Bone marrow (tissue), 2 donors: ENCODE measurements at regions not wholly inside any gene's neighbourhood (a gene's known extent, or its start where the extent isn't known, plus 50 kb on each side); places are given as distances from the start of the nearest gene placed in this dataset.
"Not testable (repeated sequence)": the region's sequence is repeated elsewhere in the genome, so short reads cannot be mapped to it uniquely, and the experiment has no call there.

Experiments used
- DNase-seq, 2 donors: peaks; one replicate each; lab custom pipeline; 2025; lab: John Stamatoyannopoulos, UW

DNA sequence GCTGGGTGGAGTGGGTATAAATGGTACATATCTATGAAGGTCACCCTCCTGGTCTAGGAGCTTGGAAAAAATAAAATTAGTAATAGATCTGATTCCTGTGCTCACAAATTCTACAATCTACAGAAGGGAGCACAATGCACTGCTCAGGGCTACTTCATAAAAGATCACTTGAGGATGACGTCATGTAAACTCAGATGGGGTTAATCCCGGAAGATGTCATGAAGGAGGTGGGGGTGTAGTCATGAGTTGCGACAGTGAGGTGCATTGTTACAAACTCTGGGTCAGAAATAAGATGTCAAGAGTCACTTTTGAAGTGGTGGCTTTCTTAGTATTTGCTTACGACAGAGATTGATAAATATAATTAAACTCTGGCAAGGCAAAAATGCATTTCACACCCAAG lies 68.2 kb downstream of the LHX9 start:
- DNase-seq = no peak

DNA sequence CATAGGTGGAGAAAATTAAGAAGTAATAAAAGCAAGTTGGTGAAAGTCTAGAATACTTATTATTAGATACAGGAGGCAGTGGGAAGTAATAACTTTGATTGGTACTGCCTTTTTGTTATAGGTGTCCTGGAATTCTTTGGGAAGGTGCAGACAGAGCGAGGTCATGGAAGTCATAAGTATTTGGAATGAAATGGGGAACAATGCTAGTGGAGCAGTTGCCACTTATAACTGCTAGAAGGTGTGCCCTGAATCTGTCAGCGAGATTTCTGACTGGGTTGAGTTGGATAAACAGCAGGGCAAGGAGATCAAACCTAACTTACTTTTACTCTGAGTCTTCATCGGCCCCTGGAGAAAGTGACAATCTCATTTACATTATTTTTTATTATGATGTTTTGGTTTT lies 69.6 kb downstream of the LHX9 start:
- no peak for DNase-seq

DNA sequence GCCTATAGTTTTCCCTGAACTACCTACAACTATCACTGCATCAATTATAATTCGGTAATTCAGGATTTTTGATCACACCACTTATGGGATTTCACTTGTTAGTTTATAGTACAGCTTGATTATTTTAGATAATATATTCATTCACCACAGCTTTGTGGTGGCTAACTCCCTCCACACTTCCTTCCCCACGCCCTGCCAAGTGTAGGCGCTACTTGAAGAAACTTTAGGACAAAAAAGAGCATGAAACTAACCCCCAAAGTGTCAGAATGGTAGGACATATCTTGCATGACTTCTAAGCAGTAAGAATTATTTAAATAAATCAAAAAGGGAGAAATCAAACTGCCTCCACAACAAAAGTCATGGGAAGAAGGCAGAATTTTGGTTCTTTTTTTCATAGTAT lies 70.1 kb downstream of the LHX9 start:
- DNase-seq = no peak

DNA sequence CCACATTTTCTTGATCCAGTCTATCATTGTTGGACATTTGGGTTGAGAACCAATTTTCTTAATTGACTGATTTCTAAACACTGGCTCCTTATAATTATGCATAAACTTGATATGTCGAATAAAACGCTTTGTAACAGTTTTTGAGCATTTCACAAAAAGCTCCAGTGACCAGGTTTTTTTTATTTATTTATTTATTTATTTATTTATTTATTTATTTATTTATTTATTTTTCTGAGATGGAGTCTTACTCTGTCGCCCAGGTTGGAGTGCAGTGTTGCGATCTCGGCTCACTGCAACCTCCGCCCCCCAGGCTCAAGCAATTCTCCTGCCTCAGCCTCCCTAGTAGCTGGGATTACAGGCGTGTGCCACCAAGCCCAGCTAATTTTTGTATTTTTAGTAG lies 71.4 kb downstream of the LHX9 start:
- DNase-seq = not testable (repeated sequence)

DNA sequence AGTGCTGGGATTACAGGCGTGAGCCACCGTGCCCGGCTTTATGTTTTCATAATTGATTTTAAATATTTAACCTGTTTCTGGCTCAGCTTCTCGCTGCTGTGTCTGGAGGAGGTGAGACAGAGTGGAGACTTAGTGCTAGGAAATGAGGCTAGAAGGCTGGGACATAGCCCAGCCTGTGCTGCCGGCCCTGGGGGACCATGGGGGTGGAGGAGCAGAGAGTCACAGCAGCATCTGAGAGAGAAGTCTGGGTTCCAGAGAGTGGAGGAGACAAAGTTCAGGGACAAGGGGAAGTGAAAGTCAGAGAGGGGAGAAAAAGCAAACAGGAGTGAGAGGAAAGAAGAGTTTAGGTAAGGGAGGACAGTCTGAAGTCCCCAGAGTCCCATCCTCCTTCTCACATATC lies 71.9 kb downstream of the LHX9 start:
- no peak for DNase-seq

DNA sequence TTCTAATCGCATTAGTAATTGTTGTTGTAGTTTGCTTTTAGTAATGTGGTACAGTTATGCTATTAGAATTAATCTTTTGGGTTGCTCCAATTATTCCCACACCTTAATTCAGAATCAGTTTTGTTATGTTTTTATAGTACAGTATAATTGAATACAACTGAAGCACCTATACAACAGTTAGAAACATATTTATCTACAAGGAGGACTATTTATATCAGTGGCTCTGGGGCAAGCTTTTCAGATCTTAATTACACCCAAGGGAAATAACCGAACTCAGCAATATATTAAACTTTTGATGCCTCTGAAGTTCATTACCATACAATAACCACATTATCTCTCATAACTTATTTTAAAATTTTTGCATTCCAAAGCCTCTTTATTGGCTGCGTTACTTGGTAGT lies 74.4 kb downstream of the LHX9 start:
- no peak for DNase-seq

DNA sequence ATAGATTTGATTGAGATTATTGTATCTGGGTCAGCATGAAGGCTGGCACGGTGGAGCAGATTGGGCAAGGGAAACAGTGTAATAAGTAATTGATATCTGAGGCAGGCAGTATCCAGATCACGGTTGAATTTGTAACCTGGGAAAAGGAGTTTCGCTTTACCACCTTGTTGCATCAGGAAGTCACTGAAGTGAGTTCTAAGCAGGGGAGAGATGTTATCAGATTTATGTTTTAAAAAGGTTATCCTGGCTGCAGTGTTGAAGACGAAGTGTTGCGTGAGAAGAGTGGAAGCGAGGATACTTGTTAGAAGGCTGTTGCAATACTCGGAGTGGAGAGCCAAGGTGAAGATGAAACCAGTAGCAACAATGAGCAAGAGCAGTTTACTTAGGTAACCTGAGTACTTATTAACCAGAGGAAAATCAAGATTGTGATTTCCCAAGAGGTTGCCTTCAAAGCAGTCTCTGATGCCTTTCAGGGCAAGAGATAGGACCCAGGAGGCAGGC lies 77.8 kb downstream of the LHX9 start:
- no peak for DNase-seq

DNA sequence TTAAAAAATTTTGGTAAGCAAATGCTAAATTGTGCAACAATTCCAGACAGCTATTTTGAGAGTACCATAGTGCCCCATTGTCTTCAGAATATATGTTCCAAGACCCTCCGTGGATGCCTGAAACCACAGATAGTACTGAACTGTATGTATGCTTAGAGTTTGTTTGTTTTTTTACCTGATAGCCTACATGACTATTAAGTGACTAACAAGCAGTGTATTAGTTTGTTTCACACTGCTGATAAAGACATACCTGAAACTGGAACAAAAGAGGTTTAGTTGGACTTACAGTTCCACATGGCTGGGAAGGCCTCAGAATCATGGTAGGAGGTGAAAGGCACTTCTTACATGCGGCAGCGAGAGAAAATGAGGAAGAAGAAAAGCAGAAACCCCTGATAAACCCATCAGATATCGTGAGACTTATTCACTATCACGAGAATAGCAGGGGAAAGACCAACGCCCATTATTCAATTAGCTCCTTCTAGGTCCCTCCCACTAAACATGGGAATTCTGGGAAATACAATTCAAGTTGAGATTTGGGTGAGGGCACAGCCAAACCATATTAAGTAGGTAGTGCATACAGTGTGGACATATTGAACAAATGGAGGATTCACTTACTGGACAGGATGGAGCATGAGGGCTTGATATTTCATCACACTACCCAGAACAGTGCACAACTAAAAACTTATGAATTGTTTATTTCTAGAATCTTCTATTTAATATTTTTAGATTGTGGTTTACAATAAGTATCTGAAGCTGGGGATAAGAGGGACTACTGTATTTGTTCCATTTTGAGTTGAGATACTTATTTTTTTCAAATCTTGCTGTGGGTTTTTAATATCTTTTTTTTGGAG lies 78.5 kb downstream of the LHX9 start:
- DNase-seq = no peak

DNA sequence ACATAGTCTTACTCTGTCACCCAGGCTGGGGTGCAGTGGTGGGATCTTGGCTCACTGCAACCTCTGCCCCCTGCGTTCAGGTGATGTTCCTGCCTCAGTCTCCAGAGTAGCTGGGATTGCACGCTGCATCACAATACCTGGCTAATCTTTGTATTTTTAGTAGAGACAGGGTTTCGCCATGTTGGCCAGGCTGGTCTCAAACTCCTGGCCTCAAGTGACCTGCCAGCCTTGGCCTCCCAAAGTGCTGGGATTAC lies 79.0 kb downstream of the LHX9 start:
- not testable (repeated sequence) for DNase-seq

DNA sequence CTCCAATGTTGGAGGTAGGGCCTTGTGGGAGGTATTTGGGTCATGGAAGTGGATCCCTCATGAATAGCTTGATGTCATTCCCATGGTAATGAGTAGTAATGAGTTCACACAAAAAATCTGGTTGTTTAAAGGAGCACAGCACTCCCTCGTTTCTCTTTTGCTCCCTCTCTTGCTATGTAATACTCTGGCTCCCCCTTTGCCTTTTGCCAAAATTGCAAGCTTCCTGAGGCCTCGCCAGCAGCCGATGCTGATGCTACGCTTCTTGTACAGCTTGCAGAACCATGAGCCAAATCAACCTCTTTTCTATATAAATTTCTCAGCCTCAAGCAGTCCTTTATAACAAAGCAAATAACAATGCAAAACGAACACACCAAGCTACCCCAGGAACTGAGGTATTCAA lies 80.9 kb downstream of the LHX9 start:
- no peak for DNase-seq

DNA sequence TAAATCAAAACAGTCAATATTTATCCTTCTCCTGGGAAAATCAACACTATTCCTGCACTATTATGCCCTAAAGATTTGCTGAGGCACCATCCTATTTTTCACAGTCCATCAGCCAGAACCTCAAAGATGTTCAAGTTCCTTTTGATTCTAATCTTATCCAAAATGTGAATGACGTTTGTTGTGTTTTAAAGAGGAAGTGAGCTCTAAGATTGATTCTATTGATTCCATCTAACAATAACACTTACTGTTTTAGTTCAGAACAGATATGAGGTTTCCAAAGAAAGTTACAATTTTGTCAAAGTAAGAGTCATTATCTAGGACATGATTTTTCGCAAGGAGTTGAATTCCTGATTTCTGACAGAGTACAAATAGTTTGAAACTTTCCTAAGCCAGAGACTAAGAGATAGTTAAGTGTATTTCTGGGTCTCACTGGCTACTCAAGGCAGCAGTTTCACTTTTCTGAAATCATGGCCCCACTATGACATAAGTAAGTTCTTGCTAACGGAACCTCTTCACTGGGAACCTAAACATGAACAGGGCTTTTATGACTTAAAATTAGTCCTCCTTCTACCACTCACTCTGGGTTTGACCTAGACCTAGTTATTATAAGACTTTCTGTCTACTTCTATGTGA lies 84.7 kb downstream of the LHX9 start:
- DNase-seq = no peak

DNA sequence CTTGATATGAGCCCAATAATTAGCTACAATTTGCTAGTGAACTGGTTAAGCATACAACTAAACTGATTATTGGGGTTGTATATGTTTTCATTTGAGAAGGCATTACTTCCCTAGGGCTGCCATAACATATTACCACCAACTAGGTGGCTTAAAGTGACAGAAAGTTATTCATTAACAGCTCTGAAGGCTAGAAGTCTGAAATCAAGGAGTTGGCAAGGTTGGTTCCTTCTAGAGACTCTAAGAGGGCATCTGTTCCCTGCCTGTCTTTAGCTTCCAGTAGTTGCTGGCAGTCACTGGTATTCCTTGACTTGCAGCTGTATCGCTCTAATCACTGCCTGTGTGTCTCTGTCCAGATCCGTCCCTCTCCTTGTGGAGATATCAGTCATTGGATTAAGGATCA lies 86.3 kb downstream of the LHX9 start:
- no peak for DNase-seq

DNA sequence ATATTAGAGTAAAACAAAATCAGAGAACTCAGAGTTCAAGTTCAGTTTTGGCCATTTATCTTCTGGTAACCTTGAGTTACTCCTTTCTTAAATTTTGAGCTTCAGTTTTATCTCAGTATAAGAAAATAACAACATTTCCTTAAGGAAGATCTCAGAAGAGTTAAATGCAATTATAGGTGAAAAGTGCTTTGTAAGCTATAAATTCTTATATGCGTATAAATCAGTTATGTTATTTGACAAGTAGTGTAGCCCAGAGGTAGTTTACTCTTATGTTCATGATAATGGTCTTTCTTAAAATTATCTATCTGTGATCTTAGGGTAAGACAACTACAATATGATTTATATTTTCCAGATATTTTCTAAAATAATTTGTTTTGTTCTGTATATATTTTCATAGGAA lies 89.8 kb downstream of the LHX9 start:
- DNase-seq = no peak

DNA sequence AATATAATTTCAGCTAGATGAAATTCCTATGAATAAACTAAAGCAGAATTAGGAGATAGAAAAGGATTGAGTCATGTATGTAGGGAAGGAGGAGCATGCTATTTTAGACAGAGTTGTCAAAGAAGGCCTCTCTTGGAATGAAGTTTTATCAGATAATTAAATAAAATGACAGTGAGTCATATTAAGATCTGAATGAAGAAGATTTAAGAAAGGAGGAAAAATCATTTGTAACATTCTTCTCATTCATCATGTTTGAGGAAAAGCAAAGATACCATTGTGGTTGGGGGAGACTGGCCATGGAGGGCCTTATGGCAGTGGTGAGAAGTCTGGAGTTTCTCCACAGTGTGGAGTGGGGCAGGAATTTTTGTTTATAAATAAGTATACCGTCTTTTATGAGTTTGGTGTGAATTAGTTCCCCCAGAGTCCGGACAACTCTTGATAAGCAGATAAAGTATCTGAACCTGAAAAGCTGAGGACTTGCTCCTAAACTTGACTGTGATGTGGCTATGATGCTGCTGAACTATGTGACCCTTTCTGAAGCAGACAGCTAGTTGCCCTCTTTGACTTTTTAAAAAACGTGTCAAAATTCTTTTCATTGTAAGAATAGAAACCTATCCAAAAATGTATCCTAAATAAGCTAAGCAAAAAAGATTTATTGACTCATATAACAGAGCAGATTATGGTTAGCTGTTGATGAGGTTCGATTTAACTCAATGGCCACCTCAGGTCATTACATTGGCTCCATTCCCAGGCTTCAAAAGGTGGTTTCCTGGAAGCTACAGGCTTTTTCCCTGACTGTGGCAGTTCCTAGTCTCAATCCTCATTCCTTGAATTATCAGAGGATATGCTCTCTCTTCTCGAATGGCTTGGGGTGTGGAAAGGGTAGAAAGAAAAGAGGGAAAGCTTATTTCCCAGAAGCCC lies 90.8 kb downstream of the LHX9 start:
- DNase-seq = no peak

DNA sequence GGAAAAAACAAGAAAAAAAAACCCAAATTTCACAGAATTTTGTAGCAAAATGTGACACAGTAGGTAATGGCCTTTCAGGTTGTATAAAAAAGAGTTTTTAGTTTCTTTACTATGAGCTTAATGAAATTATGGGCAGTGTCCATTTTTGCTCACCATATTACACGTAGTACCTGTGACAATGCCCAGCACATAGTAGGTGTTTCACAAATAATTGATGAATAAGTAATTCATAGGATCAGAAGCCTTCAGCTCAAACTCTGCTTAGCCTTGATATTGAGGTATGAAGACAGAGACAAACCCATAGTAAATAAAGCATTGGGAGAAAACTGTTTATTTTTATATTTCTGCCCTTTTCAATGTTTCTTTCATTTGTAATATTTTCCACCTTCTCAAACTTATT lies 97.2 kb downstream of the LHX9 start:
- no peak for DNase-seq

DNA sequence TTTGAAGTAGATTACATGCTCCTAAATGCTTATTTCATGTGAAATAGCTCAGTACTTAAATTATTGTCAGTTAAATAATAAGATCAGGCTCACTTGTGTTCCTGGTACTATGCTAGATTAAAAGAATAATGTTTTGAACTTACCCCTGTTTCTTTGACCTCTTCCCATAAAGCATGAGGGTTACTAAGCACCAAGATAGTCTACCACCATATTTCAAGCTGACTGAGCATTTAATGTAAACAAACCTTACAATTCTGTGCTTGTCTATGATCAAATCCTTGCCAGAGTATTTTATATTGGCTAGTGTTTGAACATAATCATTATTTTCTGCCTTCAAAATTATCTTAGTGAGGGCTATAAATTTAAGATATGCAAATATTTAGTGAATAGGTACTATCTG lies 98.1 kb downstream of the LHX9 start:
- no peak for DNase-seq

DNA sequence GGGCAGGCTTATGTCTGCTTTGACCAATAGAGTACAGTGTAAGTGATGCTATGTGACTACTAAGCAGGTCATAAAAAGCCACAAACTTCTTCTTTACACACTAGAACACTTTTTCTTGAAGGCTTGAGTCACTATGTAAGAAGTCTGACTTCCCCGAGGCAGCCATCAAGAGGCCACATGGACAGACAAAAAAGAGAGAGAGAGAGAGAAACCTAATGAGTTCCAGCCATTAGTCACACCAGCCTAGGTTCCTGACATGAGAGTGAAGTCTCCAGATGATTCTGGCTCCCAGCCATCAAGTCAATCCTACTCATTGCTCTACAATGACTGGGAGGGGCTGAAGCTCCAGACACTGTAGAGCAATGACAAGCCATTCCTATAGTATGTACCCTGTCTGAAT lies 101.4 kb downstream of the LHX9 start:
- DNase-seq = no peak

DNA sequence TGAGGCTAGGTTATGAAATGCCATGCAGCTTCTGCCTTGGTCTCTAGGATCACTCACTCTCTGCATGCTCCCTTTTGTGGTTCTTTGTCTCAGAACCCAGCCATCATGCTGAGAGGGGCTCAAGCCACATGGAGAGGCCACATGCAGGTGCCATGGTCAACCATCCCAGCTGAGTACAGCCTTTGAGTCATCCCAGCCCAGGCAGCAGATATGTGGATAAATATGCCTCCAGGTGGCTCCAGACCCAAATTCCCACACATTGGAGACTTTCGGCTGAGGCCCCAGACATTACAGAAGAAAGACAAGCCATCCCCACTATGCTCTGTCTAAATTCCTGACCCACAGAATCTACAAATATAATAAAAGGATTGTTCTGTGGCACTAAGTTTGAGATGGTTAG lies 102.0 kb downstream of the LHX9 start:
- DNase-seq = no peak

DNA sequence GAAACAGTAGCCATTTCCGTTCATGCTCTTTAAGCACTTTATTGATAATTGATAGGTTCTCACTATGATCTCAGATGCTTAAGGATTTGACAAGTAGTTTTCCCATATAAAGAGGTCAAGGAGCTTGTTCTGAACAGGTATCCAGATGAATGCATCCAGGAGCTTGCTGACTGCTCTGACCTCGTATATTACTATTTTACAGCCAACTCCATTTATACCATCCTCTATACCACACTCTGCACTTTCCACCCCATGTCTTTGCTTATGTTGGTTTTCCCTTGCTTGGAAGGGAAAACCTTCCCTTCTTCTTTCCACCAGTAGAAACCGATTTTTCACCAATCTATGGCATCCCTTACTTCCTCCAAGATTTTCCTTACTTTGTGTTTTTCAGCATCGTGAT lies 107.2 kb downstream of the LHX9 start:
- no peak for DNase-seq

DNA sequence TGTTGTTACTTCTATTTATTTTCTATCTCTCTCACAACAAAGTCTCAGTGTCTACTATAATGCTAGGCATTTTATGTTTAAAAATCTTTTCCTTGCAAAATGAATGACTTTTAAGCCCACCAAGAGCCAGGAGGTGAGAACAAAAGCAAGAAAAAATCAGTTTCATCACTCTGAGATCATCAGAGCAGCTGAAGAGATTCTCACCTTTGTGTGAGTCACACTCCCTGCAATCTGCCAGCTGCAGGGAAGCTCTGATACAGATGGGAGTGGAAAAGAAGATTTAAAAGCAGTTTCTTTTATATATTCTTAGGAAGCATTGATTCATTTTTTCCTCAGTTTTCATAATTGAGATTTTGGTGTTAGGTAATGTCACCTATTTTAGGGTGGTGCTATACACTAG lies 107.6 kb downstream of the LHX9 start:
- DNase-seq = no peak

DNA sequence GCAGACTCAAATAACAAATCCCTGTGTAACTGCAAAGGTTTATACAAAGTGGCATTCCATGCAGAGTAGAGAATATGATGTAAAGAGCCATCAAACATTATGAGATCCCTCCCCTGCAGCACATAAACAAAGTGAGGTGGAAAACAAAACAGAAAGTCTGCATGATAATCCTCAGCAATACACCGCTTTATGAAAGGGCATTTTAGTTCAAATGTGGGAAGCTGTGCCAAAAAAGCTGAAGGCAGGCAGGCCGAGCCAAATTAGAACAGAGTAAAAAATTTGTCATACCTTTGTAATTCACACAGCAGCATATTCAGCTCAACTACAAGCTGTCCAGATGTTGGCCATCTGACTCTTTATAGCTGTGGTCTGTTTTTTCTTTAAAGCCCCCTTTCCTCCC lies 113.5 kb downstream of the LHX9 start:
- no peak for DNase-seq

DNA sequence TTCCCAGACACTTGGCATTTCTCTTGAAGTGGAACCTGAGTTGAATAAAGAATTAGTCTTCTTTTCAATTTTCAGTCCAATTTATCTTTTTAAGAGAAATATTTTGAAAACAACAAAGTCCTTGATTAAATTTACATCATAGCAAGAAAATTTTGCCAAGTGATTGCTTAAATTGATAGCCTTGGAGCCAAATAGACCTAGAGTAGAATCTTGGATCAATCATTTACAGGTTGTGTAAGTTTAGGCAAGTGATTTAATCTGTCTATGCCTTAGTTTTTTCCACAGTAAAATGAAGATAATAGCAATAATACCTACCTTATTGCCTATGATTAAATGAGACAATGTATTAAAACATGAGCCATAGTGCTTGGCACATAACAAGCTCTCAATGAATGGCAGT lies 113.9 kb downstream of the LHX9 start:
- DNase-seq = no peak

DNA sequence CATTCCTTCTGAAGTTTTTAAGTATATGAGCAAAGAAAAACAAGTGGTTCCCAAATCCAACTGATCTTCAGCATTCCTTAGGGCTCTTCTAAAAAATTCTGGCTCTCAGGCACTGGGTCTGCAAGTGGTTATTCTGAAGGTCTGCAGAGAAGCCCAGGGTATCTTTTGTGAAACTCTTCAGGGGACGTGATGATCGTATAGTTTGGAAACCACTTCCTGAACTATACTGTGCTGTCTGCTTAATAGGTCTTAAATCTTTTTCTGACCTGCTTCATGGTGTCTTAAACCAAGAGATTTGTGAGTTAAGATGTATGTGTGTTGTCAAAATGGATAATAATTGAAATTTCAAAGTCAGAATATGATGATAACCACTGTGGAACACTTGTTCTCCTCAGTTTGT lies 115.5 kb downstream of the LHX9 start:
- no peak for DNase-seq
